ENCODE measurements at regions not wholly inside any gene's neighbourhood (a gene's known extent, or its start where the extent isn't known, plus 50 kb on each side); places are given as distances from the start of the nearest gene placed in this dataset.

GRCh38 chr18:38587571-38587970, 1022.0 kb upstream of the CELF4 start:
- dilution Hi-C loops (cut with MboI; ENCODE audit: extremely low pct_ligation_motif_present, low sequenced_read_pairs) = no loop called here
- BruUV-seq (replicated peaks) = no TSS peak

More at GRCh38 chr18:38587571-38587970, 1022.0 kb upstream of the CELF4 start:
- DNase-seq (ENCODE audit: low read depth, low spot score) = no peak
- intact Hi-C loops (cut with micrococcal nuclease) = no loop called here
- FAIRE-seq = no peak
- H3K36me3 ChIP-seq (ENCODE audit: control insufficient read depth in 2 of 2, extremely low read depth in 1 of 2, insufficient read depth in 2 of 2, low read length in 2 of 2) = no peaks in the 10 kb centered on the region
- CTCF ChIA-PET = no interaction called here
- no peak overlapping the region for H3K4me3 ChIP-seq (replicated peaks in 1 of 3; ENCODE audit: insufficient read depth in 1 of 3, low read depth in 1 of 3, low read length in 3 of 3)
- no peaks in the 10 kb centered on the region for H3K27me3 ChIP-seq (ENCODE audit: control insufficient read depth in 2 of 2, insufficient read depth in 2 of 2, low read length in 2 of 2)
- H3K27ac ChIP-seq (ENCODE audit: insufficient read depth, low read depth, low read length) = no peak overlapping the region
- no peak overlapping the region for H3K4me2 ChIP-seq (ENCODE audit: insufficient read depth, low read length)
- H2AFZ ChIP-seq (ENCODE audit: low read depth, low read length) = no peak overlapping the region
- no peak overlapping the region for H3K9ac ChIP-seq (replicated peaks; ENCODE audit: extremely low read depth, insufficient read depth, low read length)
- no peaks in the 10 kb centered on the region for H3K79me2 ChIP-seq (ENCODE audit: control insufficient read depth, insufficient read depth, low read length)
- no peaks in the 10 kb centered on the region for H4K20me1 ChIP-seq (replicated peaks; ENCODE audit: control insufficient read depth, extremely low read depth, insufficient read depth, low read length)
- H3K9me3 ChIP-seq (replicated peaks; ENCODE audit: control insufficient read depth, insufficient read depth, low read length) = no peaks in the 10 kb centered on the region
- H3K9me1 ChIP-seq (replicated peaks; ENCODE audit: control insufficient read depth, extremely low read depth, insufficient read depth, low read length) = no peaks in the 10 kb centered on the region
- TF ChIP-seq MYC (IDR thresholded peaks at IDR 0.05; ENCODE audit: low read depth, low read length) (no peak), POLR2A (IDR thresholded peaks at IDR 0.05; ENCODE audit: low read depth, low read length) (no peak), POLR2AphosphoS5 (IDR thresholded peaks at IDR 0.05; ENCODE audit: insufficient read depth, low read depth, low read length) (no peak), MAX (IDR thresholded peaks at IDR 0.05; ENCODE audit: insufficient read depth, insufficient read length) (no peak), FOS (IDR thresholded peaks at IDR 0.05; ENCODE audit: borderline replicate concordance, insufficient read depth, low read length) (no peak), GATA2 (IDR thresholded peaks at IDR 0.05; ENCODE audit: insufficient read depth, insufficient read length, low read depth, low read length) (no peak), JUN (IDR thresholded peaks at IDR 0.05; ENCODE audit: borderline replicate concordance, insufficient read depth, insufficient read length, low read depth) (no peak), EZH2 (IDR thresholded peaks at IDR 0.05; ENCODE audit: borderline replicate concordance, low read depth, low read length, severe bottlenecking) (no peak)
- TF ChIP-seq, protein P1, sequence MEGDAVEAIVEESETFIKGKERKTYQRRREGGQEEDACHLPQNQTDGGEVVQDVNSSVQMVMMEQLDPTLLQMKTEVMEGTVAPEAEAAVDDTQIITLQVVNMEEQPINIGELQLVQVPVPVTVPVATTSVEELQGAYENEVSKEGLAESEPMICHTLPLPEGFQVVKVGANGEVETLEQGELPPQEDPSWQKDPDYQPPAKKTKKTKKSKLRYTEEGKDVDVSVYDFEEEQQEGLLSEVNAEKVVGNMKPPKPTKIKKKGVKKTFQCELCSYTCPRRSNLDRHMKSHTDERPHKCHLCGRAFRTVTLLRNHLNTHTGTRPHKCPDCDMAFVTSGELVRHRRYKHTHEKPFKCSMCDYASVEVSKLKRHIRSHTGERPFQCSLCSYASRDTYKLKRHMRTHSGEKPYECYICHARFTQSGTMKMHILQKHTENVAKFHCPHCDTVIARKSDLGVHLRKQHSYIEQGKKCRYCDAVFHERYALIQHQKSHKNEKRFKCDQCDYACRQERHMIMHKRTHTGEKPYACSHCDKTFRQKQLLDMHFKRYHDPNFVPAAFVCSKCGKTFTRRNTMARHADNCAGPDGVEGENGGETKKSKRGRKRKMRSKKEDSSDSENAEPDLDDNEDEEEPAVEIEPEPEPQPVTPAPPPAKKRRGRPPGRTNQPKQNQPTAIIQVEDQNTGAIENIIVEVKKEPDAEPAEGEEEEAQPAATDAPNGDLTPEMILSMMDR (IDR thresholded peaks at IDR 0.05; ENCODE audit: extremely low read depth in 1 of 2, insufficient read depth in 1 of 2, low read depth in 1 of 2, low read length in 2 of 2) = no peak
- POLR2A ChIA-PET = no interaction called here
- H3K4me1 ChIP-seq (ENCODE audit: control insufficient read depth, extremely low read depth, insufficient read depth, low read length) = no peaks in the 10 kb centered on the region

All from endothelial cell of umbilical vein (primary cell).